ENCODE measurements at regions not wholly inside any gene's neighbourhood (a gene's known extent, or its start where the extent isn't known, plus 50 kb on each side); places are given as distances from the start of the nearest gene placed in this dataset.

DNA sequence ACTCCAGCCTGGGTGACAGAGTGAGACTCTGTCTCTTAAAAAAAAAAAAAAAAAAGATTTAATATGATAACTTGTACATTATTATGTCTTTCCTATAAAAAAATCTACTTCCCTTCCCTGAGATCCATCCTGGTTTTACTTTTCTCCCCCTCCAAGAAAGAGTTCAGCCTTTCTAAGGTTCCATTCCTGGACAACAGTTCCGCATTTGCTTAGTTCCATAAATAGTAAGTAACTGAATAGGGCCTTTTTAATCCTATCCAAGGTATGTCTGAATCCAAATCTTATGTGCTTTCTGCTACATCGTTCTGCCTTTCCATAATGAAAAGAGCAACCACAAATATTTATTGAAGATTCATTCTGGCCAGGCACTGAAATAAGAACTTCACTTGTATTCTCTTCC is 187.8 kb downstream of the DACT1 start:
- TF ChIP-seq, protein P1, sequence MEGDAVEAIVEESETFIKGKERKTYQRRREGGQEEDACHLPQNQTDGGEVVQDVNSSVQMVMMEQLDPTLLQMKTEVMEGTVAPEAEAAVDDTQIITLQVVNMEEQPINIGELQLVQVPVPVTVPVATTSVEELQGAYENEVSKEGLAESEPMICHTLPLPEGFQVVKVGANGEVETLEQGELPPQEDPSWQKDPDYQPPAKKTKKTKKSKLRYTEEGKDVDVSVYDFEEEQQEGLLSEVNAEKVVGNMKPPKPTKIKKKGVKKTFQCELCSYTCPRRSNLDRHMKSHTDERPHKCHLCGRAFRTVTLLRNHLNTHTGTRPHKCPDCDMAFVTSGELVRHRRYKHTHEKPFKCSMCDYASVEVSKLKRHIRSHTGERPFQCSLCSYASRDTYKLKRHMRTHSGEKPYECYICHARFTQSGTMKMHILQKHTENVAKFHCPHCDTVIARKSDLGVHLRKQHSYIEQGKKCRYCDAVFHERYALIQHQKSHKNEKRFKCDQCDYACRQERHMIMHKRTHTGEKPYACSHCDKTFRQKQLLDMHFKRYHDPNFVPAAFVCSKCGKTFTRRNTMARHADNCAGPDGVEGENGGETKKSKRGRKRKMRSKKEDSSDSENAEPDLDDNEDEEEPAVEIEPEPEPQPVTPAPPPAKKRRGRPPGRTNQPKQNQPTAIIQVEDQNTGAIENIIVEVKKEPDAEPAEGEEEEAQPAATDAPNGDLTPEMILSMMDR (IDR thresholded peaks at IDR 0.05; ENCODE audit: borderline replicate concordance, extremely low read depth, low read length, poor library complexity, severe bottlenecking) = no peak
- no peak for TF ChIP-seq EZH2 (IDR thresholded peaks at IDR 0.05; ENCODE audit: borderline replicate concordance, low read depth, low read length, severe bottlenecking)

Measured in DND-41 (cell line).